Activated T-cell treated with anti-CD3 and anti-CD28 coated beads, Interleukin-2, amount 50 U/mL, for 48 hours (primary cell): ENCODE measurements at regions not wholly inside any gene's neighbourhood (a gene's known extent, or its start where the extent isn't known, plus 50 kb on each side); places are given as distances from the start of the nearest gene placed in this dataset.
"Not testable (repeated sequence)": the region's sequence is repeated elsewhere in the genome, so short reads cannot be mapped to it uniquely, and the experiment has no call there.

ENCODE experiments used
- DNase-seq, 2 experiments: peaks; one replicate each; pipeline ENCODE4 v3.0.0-alpha.2; 2020

- DNase-seq, result not testable (repeated sequence)
Measured at GRCh38 chr10:78096486-78096885, 62.8 kb downstream of the RPS24 start.

DNA sequence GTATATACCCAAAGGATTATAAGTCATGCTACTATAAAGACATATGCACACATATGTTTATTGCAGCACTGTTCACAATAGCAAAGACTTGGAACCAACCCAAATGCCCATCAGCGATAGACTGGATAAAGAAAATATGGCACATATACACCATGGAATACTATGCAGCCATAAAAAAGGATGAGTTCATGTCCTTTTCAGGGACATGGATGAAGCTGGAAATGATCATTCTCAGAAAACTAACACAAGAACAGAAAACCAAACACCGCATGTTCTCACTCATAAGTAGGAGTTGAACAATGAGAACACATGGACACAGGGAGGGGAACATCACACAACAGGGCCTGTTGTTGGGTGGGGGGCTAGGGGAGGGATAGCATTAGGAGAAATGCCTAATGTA, 68.9 kb downstream of the RPS24 start:
- not testable (repeated sequence) for DNase-seq

DNA sequence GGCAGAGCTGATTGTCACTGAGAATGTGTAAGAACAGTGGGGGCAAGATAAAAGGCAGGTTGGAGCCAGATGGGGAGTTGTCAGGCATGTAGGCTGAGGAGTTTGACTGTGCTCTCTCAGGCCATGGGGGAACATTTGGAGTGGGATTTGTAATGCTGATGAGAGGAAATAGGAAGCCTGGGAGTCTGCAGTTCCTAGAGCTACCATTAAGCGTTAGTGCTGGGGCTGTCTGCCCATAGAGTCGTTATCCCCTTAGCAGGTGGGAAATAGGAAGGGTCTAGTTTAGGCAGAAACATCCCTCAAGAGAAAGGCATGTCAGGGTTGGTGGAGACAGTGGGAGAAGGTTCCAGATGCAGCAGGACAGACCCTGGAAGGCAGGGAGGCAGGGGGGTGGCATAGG, 75.5 kb downstream of the RPS24 start:
- no peak for DNase-seq

DNA sequence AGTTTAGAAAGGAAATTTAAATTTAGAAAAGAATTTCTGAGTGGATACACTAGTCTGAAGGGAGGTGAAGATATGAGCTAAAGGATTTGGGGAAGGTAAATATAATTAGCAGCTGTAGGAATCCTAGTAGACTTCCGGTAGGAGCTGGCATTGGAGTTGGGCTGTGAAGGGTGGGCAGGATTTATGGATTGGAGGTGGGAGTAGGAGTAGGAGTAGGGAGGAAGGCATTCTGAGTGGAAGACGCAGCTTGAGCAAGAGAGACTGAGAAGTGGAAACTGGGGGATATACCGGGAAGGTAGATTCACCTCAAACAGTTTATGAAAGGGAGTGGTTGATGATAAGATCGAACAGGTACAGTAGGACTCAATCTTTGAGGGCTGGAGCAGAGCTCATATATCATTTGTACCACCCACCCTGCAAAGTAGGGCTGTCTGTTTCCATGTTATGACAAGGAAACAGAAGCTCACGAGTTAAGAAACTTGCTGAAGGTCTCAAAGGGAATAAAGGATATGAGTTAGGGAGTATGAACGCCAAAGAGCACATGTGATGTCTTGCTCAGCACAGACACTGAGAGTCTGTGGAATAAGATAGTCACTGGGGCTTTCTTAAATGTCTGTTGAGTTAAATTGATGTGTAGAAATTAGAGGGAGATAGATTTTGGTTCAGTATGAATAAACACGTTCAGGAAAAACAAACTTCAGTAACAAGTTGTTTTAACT, 81.6 kb downstream of the RPS24 start:
- DNase-seq, result no peak

- DNase-seq, result no peak
Measured at GRCh38 chr10:78116361-78116760, 82.7 kb downstream of the RPS24 start.

GRCh38 chr10:78118591-78118990, 84.9 kb downstream of the RPS24 start:
- no peak for DNase-seq

GRCh38 chr10:78121801-78122200, 88.1 kb downstream of the RPS24 start:
- no peak for DNase-seq

DNA sequence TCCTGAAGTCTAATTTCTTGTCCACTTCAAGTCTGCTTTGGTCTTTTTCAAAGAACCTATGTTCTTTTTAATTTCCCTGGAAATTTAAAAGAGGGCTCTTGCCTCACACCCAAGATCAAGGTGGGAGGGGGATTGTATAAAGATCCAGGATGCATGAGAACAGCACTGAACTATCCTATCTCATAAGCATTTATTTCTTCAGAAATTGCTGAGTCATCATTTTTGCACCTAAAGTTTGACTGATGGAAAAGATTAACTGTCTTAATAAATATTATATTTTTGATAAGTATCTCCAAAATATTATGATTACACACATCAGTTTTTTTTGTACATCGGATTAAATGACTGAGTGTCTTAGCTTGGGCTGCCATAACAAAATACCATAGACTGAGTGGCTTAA, 90.5 kb downstream of the RPS24 start:
- DNase-seq, result no peak

- DNase-seq, result no peak
Measured at GRCh38 chr10:78129211-78129610, 95.5 kb downstream of the RPS24 start.

DNA sequence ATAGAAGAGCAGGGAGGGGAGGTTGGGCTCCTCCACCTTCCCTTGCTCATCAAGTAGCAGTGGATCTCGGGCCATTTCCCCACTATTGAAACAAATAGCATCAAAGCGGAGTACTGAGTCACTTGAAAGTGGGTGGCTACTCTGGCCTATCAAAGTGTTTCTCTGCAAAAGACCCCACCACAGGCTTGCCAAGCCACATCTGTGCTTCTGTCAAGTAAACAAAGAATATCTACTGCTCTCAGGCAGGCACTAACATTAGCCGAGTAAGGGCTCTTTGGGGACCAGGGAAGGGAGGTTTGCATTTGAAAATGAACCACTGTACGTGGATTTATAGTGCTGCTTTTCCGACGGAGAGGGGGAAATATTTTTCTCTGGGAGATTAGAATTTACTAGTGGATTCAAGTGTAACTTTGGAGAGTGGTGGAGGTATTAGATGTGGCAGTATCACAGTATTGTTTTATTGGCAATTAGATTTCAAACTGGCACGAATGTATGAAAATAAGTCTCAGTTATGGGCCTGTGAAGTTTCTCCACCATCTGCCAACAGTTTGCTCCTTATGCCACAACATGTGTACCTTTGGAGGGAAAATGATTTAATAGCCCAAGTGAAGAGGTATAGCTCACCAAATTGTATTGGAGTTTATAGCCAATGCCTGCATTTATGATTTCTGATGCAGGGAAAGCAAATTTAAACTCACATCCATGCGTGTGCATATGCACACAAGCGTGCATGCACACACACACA, 97.5 kb downstream of the RPS24 start:
- no peak for DNase-seq

DNA sequence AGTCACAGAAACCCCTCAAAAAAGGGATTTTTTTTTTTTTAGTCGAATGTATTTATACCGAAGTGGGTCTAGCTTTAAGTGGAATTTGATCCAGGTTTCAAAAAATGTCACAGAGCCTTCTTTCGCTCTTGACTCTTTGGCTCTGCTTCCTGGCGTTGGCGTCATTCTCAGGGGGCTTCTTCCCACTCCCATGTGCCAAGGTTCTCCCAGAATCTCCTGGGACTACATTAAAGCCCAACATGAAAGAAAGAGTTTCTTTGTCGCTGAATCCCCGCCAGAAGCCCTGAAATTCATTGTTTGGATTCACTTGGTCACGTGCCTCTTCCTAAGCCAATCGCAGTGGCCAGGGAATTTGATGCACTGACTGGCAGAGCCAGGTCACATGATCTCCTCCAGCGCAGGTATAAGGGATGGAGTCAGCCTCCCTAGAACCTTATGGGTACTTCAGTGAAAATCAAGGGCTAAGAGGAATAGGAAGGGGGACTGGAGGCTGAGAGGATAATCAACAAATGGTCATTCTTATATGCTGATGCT, 101.2 kb downstream of the RPS24 start:
- no peak for DNase-seq

GRCh38 chr10:78137147-78137546, 103.5 kb downstream of the RPS24 start:
- DNase-seq, result no peak

DNA sequence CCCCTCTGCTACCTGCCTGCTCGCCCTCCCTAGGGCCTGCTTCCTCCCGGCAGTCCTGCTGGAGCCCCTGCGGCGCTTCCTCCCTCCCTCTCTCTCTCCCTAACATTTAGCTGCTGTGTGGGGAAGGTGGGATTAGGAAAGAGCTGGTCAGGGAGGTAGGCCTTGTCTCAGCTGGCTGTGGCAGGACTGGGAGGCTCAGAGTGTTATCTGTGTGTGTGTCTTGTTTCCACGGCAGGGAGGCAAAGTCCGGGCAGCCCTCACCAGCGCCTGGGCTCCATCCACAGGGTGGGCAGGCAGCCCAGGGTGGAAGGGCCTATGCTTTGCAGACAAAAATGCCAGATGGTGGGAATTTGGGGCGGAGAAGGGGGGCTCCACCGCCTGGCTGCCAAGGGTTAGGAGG, 105.7 kb downstream of the RPS24 start:
- no peak for DNase-seq

- DNase-seq, result no peak
Measured at GRCh38 chr10:78140066-78140630, 106.5 kb downstream of the RPS24 start.

DNA sequence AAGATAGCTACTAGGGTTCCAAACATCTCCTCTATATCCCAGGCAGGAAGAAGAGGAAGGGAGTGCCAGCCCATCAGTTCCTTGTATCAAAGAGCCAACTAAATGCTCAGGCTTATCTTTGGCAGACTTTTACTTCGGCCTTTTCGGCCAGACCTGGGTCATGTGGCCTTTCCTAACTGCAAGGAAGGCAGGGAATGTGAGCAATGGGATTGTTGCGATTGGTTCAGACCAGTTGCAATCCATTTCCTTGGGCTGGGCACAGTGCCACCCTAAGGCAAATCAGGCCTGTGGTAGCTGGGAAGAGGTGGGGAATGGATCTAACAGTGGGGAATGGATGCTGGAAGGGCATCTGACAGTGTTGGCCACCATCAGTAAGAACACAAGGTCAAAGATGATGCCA, 109.9 kb downstream of the RPS24 start:
- DNase-seq, result no peak

DNA sequence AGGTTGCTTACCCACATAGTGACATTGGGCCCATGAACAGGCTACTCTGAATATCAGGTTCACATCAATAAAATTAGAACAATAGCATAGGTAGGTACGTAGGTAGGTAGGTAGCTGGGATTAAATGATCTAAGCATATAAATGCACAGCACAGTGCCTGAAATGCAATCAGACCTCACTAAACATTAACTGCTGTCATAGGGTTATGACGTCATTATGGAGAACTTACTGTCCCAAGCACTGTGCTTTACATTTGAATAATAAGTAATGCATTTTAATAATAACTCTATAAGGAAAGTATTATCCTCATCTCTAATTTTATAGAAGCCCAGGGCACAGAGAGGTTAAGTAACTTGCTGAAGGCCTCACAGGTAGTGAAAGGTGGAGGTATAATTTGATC, 112.5 kb downstream of the RPS24 start:
- no peak for DNase-seq

DNA sequence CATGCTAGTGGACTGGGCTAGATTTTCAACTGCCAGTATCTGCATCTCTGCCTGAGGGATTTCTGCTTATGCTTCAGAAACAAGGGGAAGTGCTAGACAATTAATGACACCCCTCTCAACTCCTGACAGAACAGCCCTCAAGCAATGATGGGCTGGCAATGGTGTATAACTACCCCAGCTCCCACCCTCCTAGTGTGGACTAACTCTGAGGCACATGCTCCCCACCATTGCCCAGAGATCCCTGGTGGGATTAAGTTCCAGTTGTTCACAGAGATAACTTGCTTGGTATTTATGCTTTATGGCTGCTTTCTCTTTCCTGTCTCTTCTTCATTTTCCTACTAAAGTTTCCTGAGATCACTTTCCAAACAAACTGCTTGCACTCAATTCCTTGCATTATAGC, 113.5 kb downstream of the RPS24 start:
- DNase-seq, result no peak

DNA sequence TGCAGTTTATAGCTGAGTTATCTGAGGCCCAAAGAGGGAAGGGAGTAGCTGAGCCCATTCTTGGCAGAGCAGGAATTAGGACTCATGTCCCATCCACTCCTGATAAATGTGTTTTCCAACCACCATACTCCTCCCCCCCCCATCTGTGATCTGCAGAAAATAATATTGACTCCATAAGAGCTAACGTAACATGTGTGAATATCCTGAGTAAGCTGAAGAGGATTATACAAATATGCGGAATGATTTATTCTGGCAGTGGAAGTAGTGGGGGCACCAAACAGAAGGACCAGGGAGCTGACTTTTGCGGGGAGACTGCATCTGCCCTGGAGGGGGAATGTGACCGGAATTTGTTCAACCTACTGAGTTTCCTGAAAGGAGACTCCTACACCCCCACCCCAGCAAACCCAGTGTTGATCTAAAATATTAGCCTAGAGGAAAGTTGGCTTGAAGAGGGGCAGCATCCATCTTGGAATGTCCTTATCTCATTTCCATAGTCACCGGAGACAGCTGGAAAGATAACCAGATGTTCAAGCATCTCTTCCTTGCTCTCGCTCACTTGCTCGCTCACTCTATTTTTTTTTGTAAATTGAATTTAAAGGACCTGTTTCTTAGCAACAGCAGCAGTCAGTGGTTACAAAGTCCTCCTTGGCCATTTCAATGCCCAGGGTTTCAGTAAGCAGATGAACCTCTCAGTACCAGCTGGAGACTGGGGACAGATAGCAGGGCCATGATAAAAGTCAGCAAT, 114.7 kb downstream of the RPS24 start:
- no peak for DNase-seq

GRCh38 chr10:78148961-78149612, 115.4 kb downstream of the RPS24 start:
- DNase-seq, result no peak

DNA sequence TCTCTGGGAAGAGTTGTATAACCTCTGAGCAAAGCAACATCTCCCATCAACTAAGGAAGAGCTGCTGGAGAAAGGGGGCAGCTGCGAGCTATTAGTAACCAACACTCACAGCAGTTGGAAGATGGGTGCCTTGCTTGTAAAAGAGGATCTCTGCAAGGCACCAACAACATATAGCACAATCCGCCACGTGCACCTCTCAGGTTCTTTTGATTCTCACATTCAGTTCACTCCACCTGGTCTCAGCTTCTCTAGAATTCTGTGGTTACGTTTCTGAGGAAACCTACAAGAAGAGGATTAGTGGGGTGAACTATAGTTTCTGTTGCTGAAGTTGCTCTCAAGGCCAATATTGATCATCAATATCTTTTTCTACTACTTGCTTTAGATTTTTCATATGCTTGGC, 117.1 kb downstream of the RPS24 start:
- DNase-seq, result no peak

GRCh38 chr10:78155722-78156121, 122.1 kb downstream of the RPS24 start:
- no peak for DNase-seq

DNA sequence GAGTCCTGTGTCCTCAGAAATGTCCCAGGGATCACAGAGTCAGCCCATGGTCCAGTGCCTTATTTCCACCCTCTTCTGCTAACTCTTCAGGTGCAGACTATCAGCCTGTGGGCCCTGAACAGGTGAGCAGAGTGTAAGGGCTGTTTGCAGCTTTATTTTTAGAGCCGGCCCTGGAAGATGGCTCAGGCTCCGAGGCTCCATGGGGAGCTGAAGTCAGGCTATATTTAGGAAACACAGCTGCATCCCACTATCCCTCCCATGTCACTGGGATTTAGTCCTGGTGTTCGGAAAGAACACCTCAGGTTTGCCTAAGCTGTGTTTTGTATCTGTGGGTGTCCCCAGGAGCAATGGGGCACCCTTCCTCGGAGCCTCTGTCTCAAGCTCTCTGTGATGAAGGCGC, 126.9 kb downstream of the RPS24 start:
- no peak for DNase-seq

- no peak for DNase-seq
Measured at GRCh38 chr10:78162853-78163252, 129.2 kb downstream of the RPS24 start.
